ENCODE measurements at regions not wholly inside any gene's neighbourhood (a gene's known extent, or its start where the extent isn't known, plus 50 kb on each side); places are given as distances from the start of the nearest gene placed in this dataset.

DNA sequence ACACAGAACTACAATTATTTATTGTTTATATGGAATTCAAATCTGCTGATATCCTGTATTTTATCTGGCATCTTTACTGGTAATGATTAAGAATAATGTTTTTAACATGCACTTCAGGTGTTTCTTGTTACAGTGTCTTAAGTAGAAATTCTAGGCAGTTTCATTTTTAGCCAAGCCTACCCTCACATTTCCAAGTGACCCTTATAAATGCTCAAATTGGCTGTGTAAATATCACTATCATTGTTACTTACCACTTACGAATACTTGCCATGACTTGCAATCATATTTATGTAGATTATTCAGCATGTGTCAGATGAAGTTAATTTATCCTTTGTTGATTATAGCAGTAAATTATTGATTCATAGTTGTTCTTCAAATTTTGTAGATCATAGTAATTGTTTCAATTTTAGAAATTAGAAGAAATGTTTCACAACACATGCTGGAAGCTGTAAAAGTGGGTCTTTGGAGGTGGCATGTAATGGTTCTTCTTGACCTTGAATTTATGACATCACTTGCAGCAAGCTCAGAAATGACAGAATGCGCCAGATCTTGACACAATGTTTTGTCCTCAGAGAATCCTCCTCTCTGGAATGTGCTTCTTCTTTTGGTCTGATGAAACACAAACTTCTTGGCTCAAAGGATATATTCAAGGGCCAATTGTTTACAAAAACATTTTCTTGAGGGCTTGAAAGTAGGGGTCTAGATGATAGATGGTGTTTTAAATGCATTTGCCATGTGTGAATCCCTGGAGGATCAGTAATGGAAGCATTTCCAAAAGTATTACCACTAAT, 471.8 kb downstream of the COL12A1 start:
- DNase-seq, result no peak
- Histone ChIP-seq H3K27me3 (no peaks in the 10 kb centered on the region), H3K9me3 (no peaks in the 10 kb centered on the region), H3K27ac (no peak overlapping the region), H3K4me1 (no peaks in the 10 kb centered on the region), H3K36me3 (replicated peaks in 1 of 2; ENCODE audit: insufficient read depth in 1 of 2, low read depth in 2 of 2) (no peaks in the 10 kb centered on the region), H3K4me3 (no peak overlapping the region)
- no peak for ATAC-seq
- intact Hi-C loops (cut with DNase I), result no loop called here
- WGBS, 2 donors, result 47 to 65% methylated on average over 2 of the region's 2 CpGs
- TF ChIP-seq, protein P1, sequence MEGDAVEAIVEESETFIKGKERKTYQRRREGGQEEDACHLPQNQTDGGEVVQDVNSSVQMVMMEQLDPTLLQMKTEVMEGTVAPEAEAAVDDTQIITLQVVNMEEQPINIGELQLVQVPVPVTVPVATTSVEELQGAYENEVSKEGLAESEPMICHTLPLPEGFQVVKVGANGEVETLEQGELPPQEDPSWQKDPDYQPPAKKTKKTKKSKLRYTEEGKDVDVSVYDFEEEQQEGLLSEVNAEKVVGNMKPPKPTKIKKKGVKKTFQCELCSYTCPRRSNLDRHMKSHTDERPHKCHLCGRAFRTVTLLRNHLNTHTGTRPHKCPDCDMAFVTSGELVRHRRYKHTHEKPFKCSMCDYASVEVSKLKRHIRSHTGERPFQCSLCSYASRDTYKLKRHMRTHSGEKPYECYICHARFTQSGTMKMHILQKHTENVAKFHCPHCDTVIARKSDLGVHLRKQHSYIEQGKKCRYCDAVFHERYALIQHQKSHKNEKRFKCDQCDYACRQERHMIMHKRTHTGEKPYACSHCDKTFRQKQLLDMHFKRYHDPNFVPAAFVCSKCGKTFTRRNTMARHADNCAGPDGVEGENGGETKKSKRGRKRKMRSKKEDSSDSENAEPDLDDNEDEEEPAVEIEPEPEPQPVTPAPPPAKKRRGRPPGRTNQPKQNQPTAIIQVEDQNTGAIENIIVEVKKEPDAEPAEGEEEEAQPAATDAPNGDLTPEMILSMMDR (IDR thresholded peaks at IDR 0.05), result no peak
- TF ChIP-seq POLR2A (IDR thresholded peaks at IDR 0.05), result no peak

DNA sequence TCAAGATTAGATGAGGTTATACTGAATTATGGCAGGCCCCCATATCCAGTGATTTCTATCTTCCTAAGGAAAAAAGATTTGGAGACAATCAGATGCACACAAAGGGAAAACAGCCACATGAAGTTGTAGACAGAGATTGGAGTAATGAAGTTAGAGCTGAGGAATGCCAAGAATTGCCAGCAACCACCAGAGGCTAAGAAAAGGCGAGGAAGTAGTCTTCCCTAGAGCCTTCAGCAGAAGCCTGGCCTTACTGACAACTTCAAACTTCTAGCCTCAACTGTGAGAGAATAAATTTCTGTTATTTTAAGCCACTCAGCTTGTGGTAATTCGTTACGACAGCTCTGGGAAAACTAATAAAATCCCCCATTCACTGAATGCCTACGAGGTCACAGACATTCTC, 473.9 kb downstream of the COL12A1 start:
- 65 to 74% methylated on average over 4 of the region's 4 CpGs for WGBS, 2 donors
- no peak overlapping the region for H3K4me3 ChIP-seq
- no peaks in the 10 kb centered on the region for H3K4me1 ChIP-seq
- no peaks in the 10 kb centered on the region for H3K27me3 ChIP-seq
- no peak for TF ChIP-seq POLR2A (IDR thresholded peaks at IDR 0.05)
- TF ChIP-seq, protein P1 (IDR thresholded peaks at IDR 0.05), result no peak
- intact Hi-C loops (cut with DNase I), result no loop called here
- no peak for DNase-seq
- H3K27ac ChIP-seq, result no peak overlapping the region
- no peaks in the 10 kb centered on the region for H3K9me3 ChIP-seq
- H3K36me3 ChIP-seq (replicated peaks in 1 of 2; ENCODE audit: insufficient read depth in 1 of 2, low read depth in 2 of 2), result no peaks in the 10 kb centered on the region
- no peak for ATAC-seq

- no peaks in the 10 kb centered on the region for H3K27me3 ChIP-seq
- TF ChIP-seq POLR2A (IDR thresholded peaks at IDR 0.05), result no peak
- TF ChIP-seq, protein P1 (IDR thresholded peaks at IDR 0.05), result no peak
- H3K36me3 ChIP-seq (replicated peaks in 1 of 2; ENCODE audit: insufficient read depth in 1 of 2, low read depth in 2 of 2), result no peaks in the 10 kb centered on the region
- intact Hi-C loops (cut with DNase I), result no loop called here
- H3K27ac ChIP-seq, result no peak overlapping the region
- ATAC-seq, result no peak
- no peak overlapping the region for H3K4me3 ChIP-seq
- H3K4me1 ChIP-seq, result no peaks in the 10 kb centered on the region
- H3K9me3 ChIP-seq, result no peaks in the 10 kb centered on the region
- DNase-seq, result no peak
- 19 to 39% methylated on average over 2 of the region's 2 CpGs for WGBS, 2 donors
Measured at GRCh38 chr6:74731204-74731603, 474.6 kb downstream of the COL12A1 start.

DNA sequence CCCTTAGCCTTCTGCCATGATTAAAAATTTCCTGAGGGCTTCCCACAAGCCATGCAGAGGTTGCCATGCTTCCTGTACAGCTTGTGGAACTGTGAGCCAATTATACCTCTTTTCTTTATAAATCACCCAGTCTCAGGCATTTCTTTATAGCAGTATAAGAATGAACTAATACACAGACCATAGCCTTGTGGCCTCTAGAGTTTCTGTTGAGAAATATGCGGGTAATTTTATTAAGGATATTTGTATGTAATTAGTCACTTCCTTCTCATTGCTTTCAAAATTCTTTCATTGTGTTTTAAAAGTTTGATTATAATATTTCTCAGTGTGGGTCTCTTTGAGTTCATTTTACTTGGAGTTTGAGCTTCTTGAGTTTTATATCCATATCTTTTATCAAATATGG, 484.9 kb downstream of the COL12A1 start:
- Histone ChIP-seq H3K27me3 (no peaks in the 10 kb centered on the region), H3K36me3 (replicated peaks in 1 of 2; ENCODE audit: insufficient read depth in 1 of 2, low read depth in 2 of 2) (no peaks in the 10 kb centered on the region), H3K9me3 (peaks cover 0 to 2% (median 0%) of the 10 kb centered on the region in 3 donors), H3K4me3 (no peak overlapping the region), H3K4me1 (no peaks in the 10 kb centered on the region), H3K27ac (no peak overlapping the region)
- no peak for TF ChIP-seq POLR2A (IDR thresholded peaks at IDR 0.05)
- TF ChIP-seq, protein P1 (IDR thresholded peaks at IDR 0.05), result no peak
- intact Hi-C loops (cut with DNase I), result no loop called here
- ATAC-seq, result no peak
- WGBS, 2 donors, result 92 to 97% methylated on average over 1 of the region's 1 CpG
- DNase-seq, result no peak

DNA sequence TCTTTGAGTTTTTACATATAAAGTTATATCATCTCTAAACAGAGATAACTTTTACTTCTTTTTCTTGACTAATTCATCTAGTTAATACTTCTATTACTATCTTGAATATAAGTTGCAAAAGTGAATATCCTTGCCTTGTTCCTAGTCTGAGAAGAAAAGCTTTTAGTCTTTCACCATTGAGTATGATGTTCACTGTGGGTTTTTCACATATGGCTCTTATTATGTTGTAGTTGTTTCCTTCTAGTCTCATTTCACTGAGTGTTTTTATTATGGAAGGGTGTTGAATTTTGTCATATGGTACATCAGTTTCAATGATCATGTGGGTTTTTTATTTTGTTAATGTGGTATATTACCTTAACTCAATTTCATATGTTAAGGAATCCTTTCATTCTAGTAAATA, 488.3 kb downstream of the COL12A1 start:
- H3K36me3 ChIP-seq (replicated peaks in 1 of 2; ENCODE audit: insufficient read depth in 1 of 2, low read depth in 2 of 2), result no peaks in the 10 kb centered on the region
- no peaks in the 10 kb centered on the region for H3K27me3 ChIP-seq
- DNase-seq, result no peak
- H3K27ac ChIP-seq, result no peak overlapping the region
- H3K4me3 ChIP-seq, result no peak overlapping the region
- H3K4me1 ChIP-seq, result no peaks in the 10 kb centered on the region
- intact Hi-C loops (cut with DNase I), result no loop called here
- peaks cover 0 to 2% (median 0%) of the 10 kb centered on the region in 3 donors for H3K9me3 ChIP-seq
- TF ChIP-seq, protein P1 (IDR thresholded peaks at IDR 0.05), result no peak
- no peak for TF ChIP-seq POLR2A (IDR thresholded peaks at IDR 0.05)
- no peak for ATAC-seq
